ENCODE measurements at regions not wholly inside any gene's neighbourhood (a gene's known extent, or its start where the extent isn't known, plus 50 kb on each side); places are given as distances from the start of the nearest gene placed in this dataset.

GRCh38 chr2:22238967-22239366, 1115.2 kb downstream of the TDRD15 start:
- TF ChIP-seq CTCF (IDR thresholded peaks at IDR 0.05): no peak

- no peak for TF ChIP-seq CTCF (IDR thresholded peaks at IDR 0.05)
Observed at GRCh38 chr2:22247466-22247865, 1123.7 kb downstream of the TDRD15 start.

GRCh38 chr2:22248851-22249250, 1125.1 kb downstream of the TDRD15 start:
- TF ChIP-seq CTCF (IDR thresholded peaks at IDR 0.05): no peak

- no peak for TF ChIP-seq CTCF (IDR thresholded peaks at IDR 0.05)
Observed at GRCh38 chr2:22253171-22253570, 1129.4 kb downstream of the TDRD15 start.

- TF ChIP-seq CTCF (IDR thresholded peaks at IDR 0.05): no peak
Observed at GRCh38 chr2:22261165-22261564, 1123.8 kb upstream of the KLHL29 start.

- no peak for TF ChIP-seq CTCF (IDR thresholded peaks at IDR 0.05)
Observed at GRCh38 chr2:22270341-22270740, 1114.6 kb upstream of the KLHL29 start.

- no peak for TF ChIP-seq CTCF (IDR thresholded peaks at IDR 0.05)
Observed at GRCh38 chr2:22273853-22274252, 1111.1 kb upstream of the KLHL29 start.

GRCh38 chr2:22274661-22275060, 1110.3 kb upstream of the KLHL29 start:
- TF ChIP-seq CTCF (IDR thresholded peaks at IDR 0.05): no peak

All from LNCAP (cell line).